T-helper 17 cell (primary cell): ENCODE measurements at regions not wholly inside any gene's neighbourhood (a gene's known extent, or its start where the extent isn't known, plus 50 kb on each side); places are given as distances from the start of the nearest gene placed in this dataset.

Experiments
- ATAC-seq: fragments of 150-1000 bp; cut with Tn5 transposase; 2 replicates; pipeline ENCODE4 v1.10.0; 2021; ENCODE audit warnings: mild to moderate bottlenecking, moderate library complexity
- DNase-seq, 3 donors: peaks; one replicate each; pipeline versions ENCODE4 v3.0.0 to v3.0.0-alpha.2; 2020 to 2021
- H3K9me3 ChIP-seq: one replicate; pipeline ENCODE4 v1.7.0; 2013; ENCODE audit warnings: low read length, mild to moderate bottlenecking; ENCODE audit not compliant: control insufficient read depth, poor library complexity, severe bottlenecking
- H3K27ac Mint-ChIP-seq: one replicate; pipeline ENCODE4 v1.8.0; 2022; ENCODE audit warnings: mild to moderate bottlenecking, moderate library complexity, mixed read lengths
- H3K27me3 Mint-ChIP-seq: one replicate; pipeline ENCODE4 v1.8.0; 2022; ENCODE audit warnings: mixed read lengths
- H3K36me3 Mint-ChIP-seq: one replicate; pipeline ENCODE4 v1.8.0; 2022; ENCODE audit warnings: low read depth, mixed read lengths
- H3K4me1 Mint-ChIP-seq: one replicate; pipeline ENCODE4 v1.8.0; 2022; ENCODE audit warnings: mild to moderate bottlenecking, mixed read lengths
- H3K4me3 Mint-ChIP-seq: one replicate; pipeline ENCODE4 v1.8.0; 2022; ENCODE audit warnings: mild to moderate bottlenecking, moderate library complexity, mixed read lengths

DNA sequence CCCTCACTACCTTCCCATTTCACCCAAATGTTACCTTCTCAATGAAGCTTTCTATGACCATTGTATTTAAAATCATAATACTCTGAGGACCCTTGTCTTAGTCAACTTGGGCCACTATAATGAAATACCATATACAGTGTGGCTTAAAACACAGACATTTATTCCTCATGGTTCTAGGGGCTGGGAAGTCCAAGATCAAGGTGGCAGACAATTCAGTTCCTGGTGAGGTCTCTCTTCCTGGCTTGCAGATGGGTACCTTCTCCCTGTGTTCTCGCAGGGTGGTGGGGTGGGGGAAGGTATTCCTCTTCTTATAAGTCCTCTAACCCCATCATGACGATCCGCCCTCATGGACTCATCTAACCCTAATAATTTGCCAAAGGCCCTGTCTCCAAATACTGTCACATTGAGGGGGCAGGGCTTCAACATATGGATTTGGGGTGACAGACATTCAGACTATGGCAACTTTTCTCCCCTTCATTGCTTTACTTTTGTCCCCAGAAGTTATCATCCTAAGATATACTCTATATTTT lies 163.7 kb upstream of the PWP1 start:
- H3K27me3 Mint-ChIP-seq, result no peaks in the 10 kb centered on the region
- H3K4me3 Mint-ChIP-seq, result no peak overlapping the region
- H3K9me3 ChIP-seq, result no peaks in the 10 kb centered on the region

DNA sequence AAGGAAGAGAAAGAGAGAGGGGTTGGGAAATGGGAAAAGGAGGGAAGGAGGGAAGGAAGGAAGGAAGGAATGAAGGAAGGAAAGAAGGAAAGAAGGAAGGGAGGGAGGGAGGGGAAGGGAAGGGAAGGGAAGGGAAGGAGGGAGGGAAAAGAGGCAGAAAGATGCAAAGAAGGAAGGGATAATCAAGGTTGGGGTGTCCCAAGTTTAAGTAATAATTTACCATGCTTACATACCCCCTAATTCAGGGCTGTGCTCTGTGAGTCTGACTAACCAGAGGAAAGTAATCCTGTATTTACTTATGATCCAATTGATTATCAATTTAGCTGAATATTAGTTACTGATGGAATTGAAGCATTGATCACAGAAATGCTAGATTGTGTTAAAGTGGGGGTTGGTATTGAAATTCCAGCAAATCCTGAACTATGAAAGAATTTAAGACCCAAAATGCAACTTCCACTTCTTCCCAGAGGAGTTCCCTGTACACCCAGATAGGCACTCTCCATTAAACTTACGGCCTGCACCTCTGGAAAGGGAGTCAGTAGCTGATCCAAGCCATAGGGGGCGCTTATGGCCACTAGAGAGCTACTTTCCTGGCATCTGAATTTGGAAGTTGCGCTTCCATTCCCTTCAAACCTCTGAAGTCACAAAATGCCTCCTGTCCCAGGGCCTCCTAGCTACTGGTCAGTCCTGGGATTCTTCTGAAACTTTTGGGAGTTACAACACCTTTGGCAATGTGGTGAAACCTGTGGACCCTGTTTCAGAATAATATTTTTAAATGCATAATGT lies 162.7 kb upstream of the PWP1 start:
- no peaks in the 10 kb centered on the region for H3K9me3 ChIP-seq
- ATAC-seq (no peak), DNase-seq (no peak)
- no peak overlapping the region for H3K27ac Mint-ChIP-seq
- no peaks in the 10 kb centered on the region for H3K4me1 Mint-ChIP-seq
- no peak overlapping the region for H3K4me3 Mint-ChIP-seq
- H3K27me3 Mint-ChIP-seq, result no peaks in the 10 kb centered on the region
- peaks cover 7% of the 10 kb centered on the region for H3K36me3 Mint-ChIP-seq

More for the DNA sequence above, 163.7 kb upstream of the PWP1 start:
- no peaks in the 10 kb centered on the region for H3K4me1 Mint-ChIP-seq
- ATAC-seq (no peak), DNase-seq (no peak)
- peaks cover 7% of the 10 kb centered on the region for H3K36me3 Mint-ChIP-seq
- no peak overlapping the region for H3K27ac Mint-ChIP-seq

DNA sequence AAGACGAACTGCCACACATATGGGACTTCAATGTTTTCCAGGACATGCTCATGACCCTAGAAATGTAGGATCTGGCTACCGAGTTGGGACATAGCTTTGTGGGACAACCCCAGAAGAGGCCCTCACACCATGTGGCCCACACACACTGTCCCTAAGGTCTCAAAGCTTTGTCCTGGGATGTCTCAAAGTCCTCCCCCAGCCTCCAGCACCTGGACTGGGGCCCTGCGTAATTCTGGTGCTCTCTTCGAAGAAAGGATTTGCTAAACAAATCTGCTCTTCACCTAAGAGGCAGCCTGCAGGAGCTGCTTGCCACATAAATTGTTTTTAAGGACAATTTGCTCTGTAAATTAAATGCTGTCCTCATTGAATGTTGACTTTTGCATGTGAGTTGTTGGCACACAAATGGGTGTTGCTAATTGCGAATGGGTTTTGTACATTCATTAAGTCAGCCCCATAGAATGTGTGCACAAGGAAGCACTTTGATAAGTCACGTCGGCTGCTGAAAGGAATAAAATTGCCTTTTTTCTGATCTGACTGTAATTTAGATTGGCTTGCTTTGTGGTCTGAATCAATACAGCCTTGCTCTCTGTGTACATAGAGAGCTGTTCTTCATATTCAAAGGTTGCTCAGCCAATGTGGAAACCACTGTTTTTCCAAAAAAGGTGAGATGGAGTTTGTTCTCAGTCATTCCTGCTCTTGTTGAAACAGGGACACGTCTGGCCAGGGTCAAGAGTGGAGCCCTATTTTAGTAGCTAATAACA lies 161.6 kb upstream of the PWP1 start:
- peaks cover 5% of the 10 kb centered on the region for H3K36me3 Mint-ChIP-seq
- no peak overlapping the region for H3K27ac Mint-ChIP-seq
- no peaks in the 10 kb centered on the region for H3K4me1 Mint-ChIP-seq
- no peak for DNase-seq
- no peaks in the 10 kb centered on the region for H3K27me3 Mint-ChIP-seq
- no peaks in the 10 kb centered on the region for H3K9me3 ChIP-seq
- no peak overlapping the region for H3K4me3 Mint-ChIP-seq
- no peak for ATAC-seq

DNA sequence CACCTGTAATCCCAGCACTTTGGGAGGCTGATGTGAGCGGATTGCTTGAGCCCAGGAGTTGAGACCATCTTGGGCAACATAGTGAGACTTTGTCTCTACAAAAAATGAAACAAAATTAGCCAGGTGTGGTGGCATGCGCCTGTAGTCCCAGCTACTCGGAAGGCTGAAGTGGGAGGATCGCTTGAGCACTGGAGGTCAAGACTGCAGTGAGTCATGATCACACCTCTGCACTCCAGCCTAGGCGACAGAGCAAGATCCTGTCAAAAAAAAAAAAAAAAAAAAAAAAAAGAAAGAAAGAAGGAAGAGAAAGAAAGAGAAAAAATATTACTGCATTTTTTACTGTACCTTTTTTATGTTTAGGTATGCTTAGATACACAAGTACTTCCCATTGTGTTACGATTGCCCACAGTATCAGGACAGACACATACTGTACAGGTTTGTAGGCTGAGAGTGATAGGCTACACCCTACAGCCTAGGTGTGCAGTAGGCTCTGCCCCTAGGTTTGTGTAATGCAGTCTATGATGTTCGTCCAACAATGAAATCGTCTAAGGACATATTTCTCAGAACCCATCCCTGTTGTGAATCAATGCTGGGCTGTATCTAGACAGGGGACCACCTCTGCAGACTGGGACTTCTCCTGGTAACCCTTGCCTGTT lies 160.4 kb upstream of the PWP1 start:
- H3K4me3 Mint-ChIP-seq, result no peak overlapping the region

DNA sequence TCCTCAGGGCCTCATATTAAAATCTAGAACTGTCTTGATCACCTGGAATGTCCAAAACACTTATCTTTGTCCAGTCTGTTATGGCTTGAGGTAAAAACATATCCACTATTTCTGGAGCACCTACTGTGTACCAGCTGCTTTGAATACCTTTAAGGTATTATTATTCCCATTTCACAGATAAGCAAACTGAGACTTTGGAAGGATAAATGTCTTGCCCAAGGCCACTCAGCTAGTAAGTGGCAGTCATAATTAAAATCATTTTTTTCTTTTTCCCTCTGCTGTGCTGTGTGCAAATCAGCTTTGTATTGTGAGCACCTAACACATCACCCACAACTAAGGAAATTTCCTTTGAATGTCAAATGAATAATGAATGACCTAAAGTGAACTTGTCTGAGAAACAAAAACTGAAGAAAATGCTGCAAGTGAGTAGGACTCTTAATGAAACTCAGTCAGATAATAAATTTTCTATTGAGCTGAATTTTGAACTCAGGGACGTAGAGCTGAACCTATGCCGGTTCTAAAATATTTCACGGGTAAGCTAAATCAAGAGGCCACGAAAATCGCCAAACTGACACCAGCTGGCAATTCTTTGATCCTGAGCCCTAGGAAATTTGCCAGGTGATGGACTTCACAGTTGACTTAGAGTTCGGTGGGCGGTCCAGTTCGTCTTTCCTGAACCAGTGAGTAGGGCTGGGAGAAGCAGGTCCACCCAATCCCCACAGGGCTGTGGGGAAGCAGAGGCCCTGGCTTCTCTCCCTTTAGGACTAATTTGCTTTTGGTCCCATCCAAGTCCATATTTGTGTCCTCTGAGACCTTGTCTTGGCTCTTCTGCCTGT lies 159.7 kb upstream of the PWP1 start:
- H3K27ac Mint-ChIP-seq, result no peak overlapping the region
- H3K4me1 Mint-ChIP-seq, result no peaks in the 10 kb centered on the region
- no peak overlapping the region for H3K4me3 Mint-ChIP-seq
- H3K36me3 Mint-ChIP-seq, result peaks cover 2% of the 10 kb centered on the region
- ATAC-seq (no peak), DNase-seq (no peak)
- H3K9me3 ChIP-seq, result no peaks in the 10 kb centered on the region
- H3K27me3 Mint-ChIP-seq, result no peaks in the 10 kb centered on the region

More for the DNA sequence above, 160.4 kb upstream of the PWP1 start:
- ATAC-seq, result no peak
- Mint-ChIP-seq H3K4me1 (no peaks in the 10 kb centered on the region), H3K27ac (no peak overlapping the region), H3K27me3 (no peaks in the 10 kb centered on the region), H3K36me3 (peaks cover 2% of the 10 kb centered on the region)
- no peaks in the 10 kb centered on the region for H3K9me3 ChIP-seq
- DNase-seq, result no peak

DNA sequence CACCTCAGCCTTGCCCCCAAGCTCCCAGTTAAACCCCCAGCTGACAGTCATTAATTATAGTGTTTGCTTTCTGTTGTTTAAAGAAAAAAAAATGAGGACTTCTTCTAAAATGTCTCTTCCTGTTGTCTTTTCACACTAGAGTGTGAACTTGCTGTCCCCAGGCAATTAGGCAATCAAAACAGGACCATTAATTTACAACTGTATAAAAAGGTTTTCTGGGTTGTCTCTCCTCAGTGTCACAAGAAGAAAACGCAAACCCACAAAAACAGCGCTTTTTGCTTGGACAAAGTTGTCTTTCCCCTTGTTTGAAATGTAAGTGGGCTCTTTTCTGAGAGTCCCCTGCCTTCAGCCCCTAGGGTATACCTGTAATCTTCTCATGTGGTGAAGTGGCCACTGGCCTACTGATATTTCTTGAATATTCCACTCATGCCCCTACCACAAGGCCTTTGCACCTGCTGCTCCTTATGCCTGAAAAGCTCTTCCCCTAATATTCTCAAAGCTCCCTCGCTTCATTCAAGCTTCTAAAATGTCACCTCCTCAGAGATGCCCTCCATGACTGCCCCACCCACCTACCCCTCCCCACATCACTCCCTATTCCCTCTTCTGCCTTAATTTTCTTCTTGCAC lies 158.9 kb upstream of the PWP1 start:
- no peaks in the 10 kb centered on the region for H3K9me3 ChIP-seq
- Mint-ChIP-seq H3K4me1 (no peaks in the 10 kb centered on the region), H3K36me3 (peaks cover under 1% of the 10 kb centered on the region), H3K27me3 (no peaks in the 10 kb centered on the region), H3K27ac (no peak overlapping the region), H3K4me3 (no peak overlapping the region)
- no peak for ATAC-seq
- no peak for DNase-seq

DNA sequence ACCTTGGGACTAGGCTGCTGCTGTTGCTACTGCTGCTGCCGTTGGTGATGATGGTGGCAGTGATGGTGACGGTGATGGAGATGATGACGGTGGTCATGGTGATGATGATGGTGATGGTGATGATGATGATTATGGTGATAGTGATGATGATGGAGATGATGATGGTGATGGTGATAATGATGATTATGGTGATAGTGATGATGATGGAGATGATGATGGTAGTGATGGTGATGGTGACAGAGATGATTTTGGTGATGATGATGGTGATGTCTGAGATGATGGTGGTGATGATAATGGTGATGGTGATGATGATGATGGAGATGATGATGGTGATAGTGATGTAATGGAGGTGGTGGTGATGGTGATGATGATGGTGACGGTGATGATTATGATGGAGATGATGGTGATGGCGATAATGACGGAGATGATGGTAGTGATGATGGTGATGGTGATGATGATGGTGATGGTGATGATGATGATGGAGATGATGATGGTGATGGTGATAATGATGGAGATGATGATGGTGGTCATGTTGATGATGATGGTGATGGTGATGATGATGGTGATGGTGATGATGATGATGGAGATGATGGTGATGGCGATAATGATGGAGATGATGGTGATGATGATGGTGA lies 156.8 kb upstream of the PWP1 start:
- no peaks in the 10 kb centered on the region for H3K9me3 ChIP-seq
- no peaks in the 10 kb centered on the region for H3K4me1 Mint-ChIP-seq
- H3K36me3 Mint-ChIP-seq, result no peaks in the 10 kb centered on the region
- ATAC-seq (no peak), DNase-seq (no peak)
- H3K27ac Mint-ChIP-seq, result no peak overlapping the region
- H3K27me3 Mint-ChIP-seq, result no peaks in the 10 kb centered on the region
- H3K4me3 Mint-ChIP-seq, result no peak overlapping the region

DNA sequence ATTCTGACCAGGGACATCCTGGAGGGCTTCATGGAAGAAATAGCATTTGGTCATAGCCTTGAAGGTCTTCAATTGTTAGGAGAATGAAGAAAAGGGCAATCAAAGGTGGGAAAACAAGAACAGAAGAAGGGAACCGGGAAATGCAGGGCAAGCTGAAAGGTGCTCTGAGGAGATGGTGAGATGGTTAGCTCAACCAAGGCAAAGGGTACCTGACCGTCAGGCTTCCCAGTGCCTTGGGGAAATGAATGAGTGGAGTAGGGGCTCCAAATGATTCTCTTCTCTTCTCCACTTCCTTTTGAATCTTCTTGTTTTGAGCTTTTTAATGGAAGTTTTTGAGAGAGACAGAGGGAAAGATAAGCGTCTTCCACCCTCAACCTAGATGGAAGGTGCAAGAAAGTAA lies 155.6 kb upstream of the PWP1 start:
- H3K27ac Mint-ChIP-seq, result no peak overlapping the region
- no peaks in the 10 kb centered on the region for H3K9me3 ChIP-seq
- H3K27me3 Mint-ChIP-seq, result no peaks in the 10 kb centered on the region
- no peak overlapping the region for H3K4me3 Mint-ChIP-seq
- no peaks in the 10 kb centered on the region for H3K36me3 Mint-ChIP-seq
- DNase-seq, result no peak
- ATAC-seq, result no peak
- peaks cover under 1% of the 10 kb centered on the region for H3K4me1 Mint-ChIP-seq

DNA sequence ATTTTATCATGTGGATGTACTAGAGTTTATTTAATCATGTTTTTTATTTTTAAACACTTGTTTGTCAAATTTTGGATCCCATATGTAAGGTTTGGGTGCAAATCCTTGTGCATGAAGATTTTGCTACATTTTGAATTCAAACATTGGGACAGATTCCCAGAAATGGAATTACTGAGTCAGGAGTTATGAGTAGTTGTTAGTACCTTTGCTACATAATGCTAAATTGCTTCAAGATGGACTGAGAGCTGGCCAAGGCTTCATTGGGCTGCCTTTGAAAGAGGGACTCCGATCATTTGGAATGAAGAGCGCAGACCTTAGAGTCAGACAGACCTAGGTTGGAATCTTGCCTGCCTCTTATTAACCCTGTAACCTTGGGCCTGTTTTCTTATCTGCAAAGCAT lies 154.9 kb upstream of the PWP1 start:
- ATAC-seq (no peak), DNase-seq (no peak)
- peaks cover 2% of the 10 kb centered on the region for H3K4me1 Mint-ChIP-seq
- H3K27me3 Mint-ChIP-seq, result no peaks in the 10 kb centered on the region
- H3K4me3 Mint-ChIP-seq, result no peak overlapping the region
- H3K27ac Mint-ChIP-seq, result no peak overlapping the region
- no peaks in the 10 kb centered on the region for H3K9me3 ChIP-seq
- H3K36me3 Mint-ChIP-seq, result no peaks in the 10 kb centered on the region

DNA sequence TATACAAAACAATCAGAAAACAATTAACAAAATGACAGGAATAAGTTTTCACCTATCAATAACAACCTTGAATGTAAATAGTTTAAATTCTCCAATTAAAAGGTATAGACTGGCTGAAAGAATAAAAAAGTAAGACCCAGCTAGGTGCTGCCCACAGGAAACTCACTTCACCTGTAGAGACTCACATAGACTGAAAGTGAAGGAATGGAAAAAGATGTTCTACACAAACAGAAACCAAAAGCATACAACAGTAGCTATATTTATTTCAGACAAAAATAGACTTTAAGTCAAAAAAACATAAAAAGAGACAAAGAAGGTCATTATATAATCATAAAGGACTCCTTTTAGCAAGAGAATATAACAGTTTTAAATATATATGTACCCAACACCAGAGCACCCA lies 152.4 kb upstream of the PWP1 start:
- Mint-ChIP-seq H3K4me3 (no peak overlapping the region), H3K27me3 (no peaks in the 10 kb centered on the region), H3K27ac (no peak overlapping the region), H3K36me3 (no peaks in the 10 kb centered on the region), H3K4me1 (peaks cover 2% of the 10 kb centered on the region)
- DNase-seq, result no peak
- no peaks in the 10 kb centered on the region for H3K9me3 ChIP-seq
- no peak for ATAC-seq

DNA sequence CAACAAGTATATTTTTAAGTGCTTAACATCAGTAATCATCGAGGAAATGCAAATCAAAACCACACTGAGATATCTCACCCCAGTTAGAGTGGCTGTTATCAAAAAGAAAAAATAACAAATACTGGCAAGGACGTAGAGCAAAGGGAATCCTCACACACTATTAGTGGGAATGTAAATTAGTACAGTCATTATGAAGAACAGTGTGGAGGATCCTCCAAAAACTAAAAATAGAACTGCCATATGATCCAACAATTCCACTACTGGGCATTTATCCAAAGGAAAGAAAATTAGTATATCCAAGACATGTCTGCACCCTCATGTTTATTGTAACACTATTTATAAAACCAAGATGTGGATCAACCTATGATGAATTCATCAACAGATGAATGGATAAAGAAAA lies 149.0 kb upstream of the PWP1 start:
- no peak overlapping the region for H3K4me3 Mint-ChIP-seq
- H3K36me3 Mint-ChIP-seq, result no peaks in the 10 kb centered on the region
- H3K27ac Mint-ChIP-seq, result no peak overlapping the region
- DNase-seq, result no peak
- no peaks in the 10 kb centered on the region for H3K9me3 ChIP-seq
- H3K27me3 Mint-ChIP-seq, result no peaks in the 10 kb centered on the region
- no peak for ATAC-seq
- H3K4me1 Mint-ChIP-seq, result peaks cover 8% of the 10 kb centered on the region

DNA sequence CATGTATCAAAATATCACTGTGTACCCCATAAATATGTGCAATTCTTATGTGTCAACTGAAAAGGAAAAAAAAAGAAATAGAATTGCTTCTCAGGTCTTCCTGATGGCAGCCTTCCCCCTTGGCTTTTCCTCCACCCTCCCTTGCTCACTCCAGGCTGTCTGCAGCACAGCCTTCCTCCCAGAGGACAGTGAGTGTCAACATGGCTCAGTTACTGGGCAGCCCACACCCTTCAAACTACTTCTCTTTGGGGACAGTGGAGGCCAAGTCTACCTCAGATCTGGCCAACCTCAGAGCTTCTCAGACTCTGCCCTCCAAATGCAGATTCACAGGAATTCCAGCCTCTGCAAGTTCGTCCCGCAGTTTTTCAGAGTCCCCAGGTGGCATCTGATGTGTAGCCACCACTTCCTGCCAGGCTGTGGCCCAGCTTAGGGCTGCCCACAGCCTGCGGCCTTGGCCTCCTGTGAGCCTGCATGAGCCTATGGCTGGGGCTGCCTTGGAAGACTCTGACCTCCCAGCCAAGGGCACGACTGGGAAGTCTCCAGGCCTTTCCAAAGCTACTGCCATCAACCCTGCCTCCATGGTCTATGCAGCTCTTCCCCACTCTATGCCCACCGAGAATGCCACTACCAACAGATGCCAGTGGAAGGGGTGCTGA lies 148.0 kb upstream of the PWP1 start:
- no peaks in the 10 kb centered on the region for H3K9me3 ChIP-seq
- H3K4me1 Mint-ChIP-seq, result peaks cover 8% of the 10 kb centered on the region
- H3K36me3 Mint-ChIP-seq, result peaks cover under 1% of the 10 kb centered on the region
- no peak overlapping the region for H3K27ac Mint-ChIP-seq
- H3K4me3 Mint-ChIP-seq, result no peak overlapping the region
- no peak for DNase-seq
- H3K27me3 Mint-ChIP-seq, result no peaks in the 10 kb centered on the region
- ATAC-seq, result no peak
